ENCODE measurements at regions not wholly inside any gene's neighbourhood (a gene's known extent, or its start where the extent isn't known, plus 50 kb on each side); places are given as distances from the start of the nearest gene placed in this dataset.
"Not testable (repeated sequence)": the region's sequence is repeated elsewhere in the genome, so short reads cannot be mapped to it uniquely, and the experiment has no call there.

- no peak for DNase-seq
These were observed 191.3 kb upstream of the MPDZ start for GRCh38 chr9:13470836-13471235.

- DNase-seq, result no peak
These were observed 187.7 kb upstream of the MPDZ start for GRCh38 chr9:13467157-13467556.

GRCh38 chr9:13461414-13461991, 182.0 kb upstream of the MPDZ start:
- DNase-seq, result no peak

- DNase-seq, result no peak
These were observed 179.6 kb upstream of the MPDZ start for GRCh38 chr9:13459071-13459470.

GRCh38 chr9:13457795-13458194, 178.3 kb upstream of the MPDZ start:
- DNase-seq, result no peak

GRCh38 chr9:13450723-13451122, 171.2 kb upstream of the MPDZ start:
- no peak for DNase-seq

- no peak for DNase-seq
These were observed 169.0 kb upstream of the MPDZ start for GRCh38 chr9:13448482-13448881.

GRCh38 chr9:13447843-13448422, 168.4 kb upstream of the MPDZ start:
- no peak for DNase-seq

GRCh38 chr9:13446938-13447842, 167.7 kb upstream of the MPDZ start:
- no peak for DNase-seq

GRCh38 chr9:13446286-13446937, 166.9 kb upstream of the MPDZ start:
- DNase-seq, result no peak

GRCh38 chr9:13445103-13445500, 165.6 kb upstream of the MPDZ start:
- DNase-seq, result no peak

- no peak for DNase-seq
These were observed 165.0 kb upstream of the MPDZ start for GRCh38 chr9:13444245-13445102.

GRCh38 chr9:13443346-13444244, 164.1 kb upstream of the MPDZ start:
- no peak for DNase-seq

- no peak for DNase-seq
These were observed 160.4 kb upstream of the MPDZ start for GRCh38 chr9:13439685-13440476.

GRCh38 chr9:13437866-13438265, 158.4 kb upstream of the MPDZ start:
- DNase-seq, result no peak

- no peak for DNase-seq
These were observed 157.1 kb upstream of the MPDZ start for GRCh38 chr9:13436591-13436990.

- not testable (repeated sequence) for DNase-seq
These were observed 154.0 kb upstream of the MPDZ start for GRCh38 chr9:13433453-13433852.

GRCh38 chr9:13432904-13433303, 153.4 kb upstream of the MPDZ start:
- DNase-seq, result no peak

GRCh38 chr9:13431692-13432091, 152.2 kb upstream of the MPDZ start:
- DNase-seq, result no peak

- DNase-seq, result no peak
These were observed 151.7 kb upstream of the MPDZ start for GRCh38 chr9:13431222-13431536.
